Lung (tissue), 11 donors: ENCODE measurements at regions not wholly inside any gene's neighbourhood (a gene's known extent, or its start where the extent isn't known, plus 50 kb on each side); places are given as distances from the start of the nearest gene placed in this dataset.

Experiments
- ATAC-seq: fragments of 200-7000 bp; cut with Tn5 transposase; one replicate; pipeline ENCODE4 v1.9.1; 2020; ENCODE audit warnings: moderate number of reproducible peaks; ENCODE audit not compliant: insufficient read depth, low FRiP score
- DNase-seq, 3 donors: peaks; one replicate each; pipeline ENCODE4 v3.0.0-alpha.2; 2013 to 2017
- H3K27ac ChIP-seq, 2 donors: one replicate each; pipeline ENCODE4 v1.5.1; 2013; ENCODE audit warnings: mild to moderate bottlenecking in 2 of 2, moderate library complexity in 2 of 2, control low read depth in 1 of 2, inconsistent platforms in 1 of 2, low read depth in 1 of 2, low read length in 1 of 2
- H3K27me3 ChIP-seq, 3 donors: one replicate each; pipeline ENCODE4 v1.5.1; 2013; ENCODE audit warnings: low read length in 2 of 3; ENCODE audit not compliant: control insufficient read depth in 3 of 3, insufficient read depth in 3 of 3
- H3K36me3 ChIP-seq, 4 donors: one replicate each; pipeline ENCODE4 v1.5.1; 2013; ENCODE audit warnings: low read length in 4 of 4, mild to moderate bottlenecking in 1 of 4, moderate library complexity in 1 of 4; ENCODE audit not compliant: control insufficient read depth in 4 of 4, insufficient read depth in 4 of 4
- H3K4me1 ChIP-seq, 5 donors: one replicate each; pipeline ENCODE4 v1.5.1; 2013; ENCODE audit warnings: low read length in 5 of 5, mild to moderate bottlenecking in 2 of 5, moderate library complexity in 1 of 5; ENCODE audit not compliant: control insufficient read depth in 5 of 5, insufficient read depth in 5 of 5
- H3K4me3 ChIP-seq: one replicate; pipeline ENCODE4 v1.5.1; 2013; ENCODE audit warnings: mild to moderate bottlenecking, control low read depth, moderate library complexity
- H3K9ac ChIP-seq, 2 donors: one replicate each; pipeline ENCODE4 v1.5.1; 2013; ENCODE audit warnings: low read length in 2 of 2, control low read depth in 1 of 2; ENCODE audit not compliant: insufficient read depth in 1 of 2
- H3K9me3 ChIP-seq, 4 donors: one replicate each; pipeline ENCODE4 v1.5.1; 2013; ENCODE audit warnings: low read length in 3 of 4, mild to moderate bottlenecking in 1 of 4, moderate library complexity in 1 of 4; ENCODE audit not compliant: control insufficient read depth in 4 of 4, insufficient read depth in 3 of 4
- WGBS, 2 donors: extraction: QIAGEN DNeasy Blood & Tissue Kit; methylation state at CpG; one replicate each; pipeline ENCODE4 v1.1.7; 2013; 5-methylcytosine and 5-hydroxymethylcytosine counted together
- TF ChIP-seq, protein P1 (sequence below): IDR thresholded peaks from 2 replicates; pipeline ENCODE4 v1.5.1; 2012; ENCODE audit warnings: mild to moderate bottlenecking; ENCODE audit errors: control extremely low read depth, extremely low read depth
- donor health status: control.
- donor health status: control.
- donor health status: Bipolar disorder and iron deficiency.
- donor health status: healthy.
- donor health status: DM: yes; HTN: yes; CAD: no.

DNA sequence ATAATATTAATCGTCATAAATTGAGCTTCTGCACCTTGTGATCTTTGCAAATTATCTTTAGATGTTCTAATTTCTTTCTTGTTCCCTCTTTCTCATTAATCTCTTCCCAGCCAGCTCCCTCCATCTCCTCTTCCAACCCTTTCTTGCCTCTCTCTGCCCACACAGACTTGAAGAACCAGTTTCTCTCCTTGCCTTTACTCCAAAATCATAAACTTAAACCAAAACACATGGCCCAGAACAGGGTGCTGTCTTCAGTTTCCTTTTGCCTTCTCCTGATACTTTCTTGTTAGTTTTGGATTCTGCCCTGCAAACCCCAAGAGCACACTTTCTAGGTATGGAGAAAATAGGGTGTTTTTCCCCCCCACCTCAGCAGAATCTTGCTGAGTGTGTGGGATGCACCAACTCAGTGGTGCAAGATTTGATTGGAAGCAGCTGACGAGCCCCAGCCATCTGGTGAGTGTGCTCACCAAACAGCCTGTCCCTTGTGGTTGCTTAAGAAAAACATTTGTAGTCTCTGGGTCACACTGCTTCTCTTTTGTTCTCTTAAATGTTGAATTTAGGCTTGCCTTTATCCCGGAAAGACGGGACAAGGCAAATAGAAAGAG is 175.8 kb upstream of the MAF start:
- no peaks in the 10 kb centered on the region for H3K36me3 ChIP-seq
- DNase-seq (peak; percentile 66 to 83 (median 75)), ATAC-seq (no peak)
- no peak overlapping the region for H3K27ac ChIP-seq
- no peaks in the 10 kb centered on the region for H3K27me3 ChIP-seq
- peaks cover 0 to 19% (median 0%) of the 10 kb centered on the region in 5 donors for H3K4me1 ChIP-seq
- no peak overlapping the region for H3K9ac ChIP-seq
- no peaks in the 10 kb centered on the region for H3K9me3 ChIP-seq
- TF ChIP-seq, protein P1, sequence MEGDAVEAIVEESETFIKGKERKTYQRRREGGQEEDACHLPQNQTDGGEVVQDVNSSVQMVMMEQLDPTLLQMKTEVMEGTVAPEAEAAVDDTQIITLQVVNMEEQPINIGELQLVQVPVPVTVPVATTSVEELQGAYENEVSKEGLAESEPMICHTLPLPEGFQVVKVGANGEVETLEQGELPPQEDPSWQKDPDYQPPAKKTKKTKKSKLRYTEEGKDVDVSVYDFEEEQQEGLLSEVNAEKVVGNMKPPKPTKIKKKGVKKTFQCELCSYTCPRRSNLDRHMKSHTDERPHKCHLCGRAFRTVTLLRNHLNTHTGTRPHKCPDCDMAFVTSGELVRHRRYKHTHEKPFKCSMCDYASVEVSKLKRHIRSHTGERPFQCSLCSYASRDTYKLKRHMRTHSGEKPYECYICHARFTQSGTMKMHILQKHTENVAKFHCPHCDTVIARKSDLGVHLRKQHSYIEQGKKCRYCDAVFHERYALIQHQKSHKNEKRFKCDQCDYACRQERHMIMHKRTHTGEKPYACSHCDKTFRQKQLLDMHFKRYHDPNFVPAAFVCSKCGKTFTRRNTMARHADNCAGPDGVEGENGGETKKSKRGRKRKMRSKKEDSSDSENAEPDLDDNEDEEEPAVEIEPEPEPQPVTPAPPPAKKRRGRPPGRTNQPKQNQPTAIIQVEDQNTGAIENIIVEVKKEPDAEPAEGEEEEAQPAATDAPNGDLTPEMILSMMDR, result no peak
- WGBS, 2 donors, result 65 to 70% methylated on average over 4 of the region's 4 CpGs
- H3K4me3 ChIP-seq, result no peak overlapping the region

DNA sequence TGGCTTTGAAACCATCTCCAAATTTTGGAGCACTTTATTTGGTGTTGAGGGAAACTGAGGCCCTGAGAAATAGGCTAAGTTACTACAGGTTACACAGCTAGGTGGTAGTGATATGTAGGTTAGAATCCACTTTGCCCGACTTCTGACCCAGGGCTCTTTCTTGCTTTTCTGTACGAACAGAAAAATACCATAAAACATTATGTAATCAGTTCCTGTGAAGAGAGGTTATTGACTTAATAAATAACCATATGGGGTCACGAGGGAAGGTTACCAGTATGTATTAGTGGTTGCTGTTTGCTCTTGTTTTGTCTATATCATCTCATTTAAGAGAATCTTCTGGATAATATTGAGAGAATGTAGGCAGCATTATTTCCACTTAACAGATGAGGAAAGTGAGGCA is 172.2 kb upstream of the MAF start:
- no peak overlapping the region for H3K9ac ChIP-seq
- H3K4me1 ChIP-seq, result peaks cover 4 to 50% (median 16%) of the 10 kb centered on the region in 5 donors
- no peak overlapping the region for H3K27ac ChIP-seq
- ATAC-seq (no peak), DNase-seq (no peak)
- WGBS, 2 donors, result 75 to 79% methylated on average over 3 of the region's 3 CpGs
- no peak overlapping the region for H3K4me3 ChIP-seq
- H3K9me3 ChIP-seq, result no peaks in the 10 kb centered on the region
- H3K27me3 ChIP-seq, result no peaks in the 10 kb centered on the region
- H3K36me3 ChIP-seq, result no peaks in the 10 kb centered on the region
- TF ChIP-seq, protein P1, result no peak

DNA sequence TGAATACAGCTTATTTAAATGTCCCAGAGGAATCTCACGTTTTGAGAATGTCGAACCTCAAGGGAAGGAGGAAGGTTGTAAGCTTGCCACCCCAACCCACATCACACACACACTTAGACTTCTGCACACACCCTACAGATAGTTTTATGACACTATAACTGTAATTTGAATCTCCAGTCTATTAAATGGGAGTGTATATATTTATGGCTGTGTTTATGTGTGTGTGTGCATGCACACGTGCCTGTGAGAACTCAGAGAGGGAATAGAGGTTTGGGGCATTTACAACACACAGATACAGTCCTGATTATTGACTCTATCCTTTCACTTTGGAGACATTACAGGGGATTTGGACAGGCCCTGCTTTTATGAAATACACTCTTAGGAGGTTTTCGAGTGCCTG is 171.5 kb upstream of the MAF start:
- H3K9ac ChIP-seq, result peak overlapping the region in 1 of 2 donors; percentile 8
- no peak for DNase-seq
- TF ChIP-seq, protein P1, result no peak
- WGBS, 2 donors, result 79 to 82% methylated on average over 4 of the region's 4 CpGs
- peaks cover 4 to 56% (median 16%) of the 10 kb centered on the region in 5 donors for H3K4me1 ChIP-seq
- no peak overlapping the region for H3K27ac ChIP-seq
- no peaks in the 10 kb centered on the region for H3K36me3 ChIP-seq
- H3K9me3 ChIP-seq, result no peaks in the 10 kb centered on the region
- no peak overlapping the region for H3K4me3 ChIP-seq
- no peaks in the 10 kb centered on the region for H3K27me3 ChIP-seq
- no peak for ATAC-seq
